ENCODE measurements at regions not wholly inside any gene's neighbourhood (a gene's known extent, or its start where the extent isn't known, plus 50 kb on each side); places are given as distances from the start of the nearest gene placed in this dataset.

DNA sequence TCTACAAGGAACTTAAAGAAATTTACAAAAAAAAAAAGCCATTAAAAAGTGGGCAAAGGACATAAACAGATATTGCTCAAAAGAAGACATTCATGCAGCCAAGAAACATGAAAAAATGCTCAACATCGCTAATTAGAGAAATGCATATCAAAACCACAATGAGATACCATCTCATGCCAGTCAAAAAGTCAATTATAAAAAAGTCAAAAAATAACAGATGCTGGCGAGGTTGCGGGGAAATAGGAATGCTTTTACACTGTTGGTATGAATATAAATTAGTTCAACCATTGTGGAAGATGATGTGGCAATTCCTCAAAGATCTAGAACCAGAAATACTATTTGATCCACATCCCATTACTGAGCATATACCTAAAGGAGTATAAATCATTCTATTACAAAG lies 411.9 kb upstream of the MARCKS start:
- TF ChIP-seq EZH2 (IDR thresholded peaks at IDR 0.05), result no peak
- TF ChIP-seq POLR2AphosphoS5 (IDR thresholded peaks at IDR 0.05; ENCODE audit: borderline replicate concordance, low read depth, low read length), result no peak

Measured in SK-N-MC (cell line).